MM.1S (cell line): ENCODE measurements at regions not wholly inside any gene's neighbourhood (a gene's known extent, or its start where the extent isn't known, plus 50 kb on each side); places are given as distances from the start of the nearest gene placed in this dataset.
"Not testable (repeated sequence)": the region's sequence is repeated elsewhere in the genome, so short reads cannot be mapped to it uniquely, and the experiment has no call there.

Experiments
- CTCF ChIP-seq: fragments of 300-600 bp; sonication (generic); IDR thresholded peaks from 2 replicates; pipeline ENCODE4 v1.5.1; 2016; ENCODE audit warnings: antibody characterized with exemption, low read length, mixed read lengths
- EZH2 ChIP-seq: fragments of 300-600 bp; sonication (generic); optimal IDR thresholded peaks from 2 replicates; pipeline ENCODE3; 2017; ENCODE audit warnings: low read depth, mild to moderate bottlenecking, antibody characterized with exemption, low read length, mixed read lengths

- not testable (repeated sequence) for TF ChIP-seq CTCF, EZH2
These were observed 98.4 kb upstream of the SETMAR start for GRCh38 chr3:4204776-4205175.
